SK-N-SH treated with all-trans-retinoic acid at 6 μM for 48 hours (cell line): ENCODE measurements at regions not wholly inside any gene's neighbourhood (a gene's known extent, or its start where the extent isn't known, plus 50 kb on each side); places are given as distances from the start of the nearest gene placed in this dataset.

Source experiments
- ATAC-seq: fragments of 200-7000 bp; cut with Tn5 transposase; 3 replicates; pipeline ENCODE4 v1.9.1; 2020; ENCODE audit warnings: mild to moderate bottlenecking, moderate library complexity
- ARNTL ChIP-seq: fragments of 450-650 bp; formaldehyde crosslinking; IDR thresholded peaks from 2 replicates; pipeline ENCODE4 v1.5.0; 2020; ENCODE audit warnings: low read depth, mild to moderate bottlenecking, moderate library complexity, borderline replicate concordance
- BACH2 ChIP-seq: fragments of 250-450 bp; sonication (Bioruptor Pico); IDR thresholded peaks from 2 replicates; pipeline ENCODE4 v1.9.0; 2021; ENCODE audit warnings: mild to moderate bottlenecking, borderline replicate concordance
- CREB5 ChIP-seq: fragments of 250-450 bp; sonication (Bioruptor Pico); IDR thresholded peaks from 2 replicates; pipeline ENCODE4 v1.5.1; 2020; ENCODE audit warnings: low read depth, mild to moderate bottlenecking, moderate library complexity
- CSDC2 ChIP-seq: fragments of 250-450 bp; sonication (Bioruptor Pico); IDR thresholded peaks from 2 replicates; pipeline ENCODE4 v1.5.0; 2020; ENCODE audit warnings: mild to moderate bottlenecking, moderate library complexity
- CSRNP3 ChIP-seq: fragments of 250-450 bp; sonication (Bioruptor Pico); IDR thresholded peaks from 2 replicates; pipeline ENCODE4 v1.5.1; 2021; ENCODE audit warnings: mild to moderate bottlenecking, moderate library complexity
- ESRRG ChIP-seq: fragments of 250-450 bp; sonication (Bioruptor Pico); IDR thresholded peaks from 2 replicates; pipeline ENCODE4 v1.6.1; 2021; ENCODE audit warnings: mild to moderate bottlenecking
- GLIS3 ChIP-seq: fragments of 250-450 bp; sonication (Bioruptor Pico); IDR thresholded peaks from 2 replicates; pipeline ENCODE4 v1.5.0; 2020; ENCODE audit warnings: mild to moderate bottlenecking, moderate library complexity
- ISL1 ChIP-seq: fragments of 250-450 bp; sonication (Bioruptor Pico); IDR thresholded peaks from 2 replicates; pipeline ENCODE4 v2.1.2; 2022; ENCODE audit warnings: mild to moderate bottlenecking, moderate library complexity
- OSR1 ChIP-seq: fragments of 250-450 bp; sonication (Bioruptor Pico); IDR thresholded peaks from 2 replicates; pipeline ENCODE4 v1.8.0; 2022; ENCODE audit warnings: moderate library complexity, mild to moderate bottlenecking, inconsistent platforms
- PATZ1 ChIP-seq: fragments of 250-450 bp; sonication (Bioruptor Pico); IDR thresholded peaks from 2 replicates; pipeline ENCODE4 v1.8.0; 2020; ENCODE audit warnings: mild to moderate bottlenecking, moderate library complexity, borderline replicate concordance
- POU6F1 ChIP-seq: fragments of 250-450 bp; sonication (Bioruptor Pico); IDR thresholded peaks from 2 replicates; pipeline ENCODE4 v1.8.0; 2021; ENCODE audit warnings: low read depth, mild to moderate bottlenecking, moderate library complexity, borderline replicate concordance
- PPARA ChIP-seq: fragments of 250-450 bp; sonication (Bioruptor Pico); IDR thresholded peaks from 2 replicates; pipeline ENCODE4 v1.5.0; 2020; ENCODE audit warnings: mild to moderate bottlenecking, borderline replicate concordance
- RARB ChIP-seq: fragments of 250-450 bp; sonication (Bioruptor Pico); IDR thresholded peaks from 2 replicates; pipeline ENCODE4 v1.8.0; 2021; ENCODE audit warnings: mild to moderate bottlenecking, moderate library complexity
- SNAI2 ChIP-seq: fragments of 250-450 bp; sonication (Bioruptor Pico); IDR thresholded peaks from 2 replicates; pipeline ENCODE4 v1.5.0; 2020; ENCODE audit warnings: mild to moderate bottlenecking, moderate library complexity
- TCF4 ChIP-seq: fragments of 250-450 bp; sonication (Bioruptor Pico); IDR thresholded peaks from 2 replicates; pipeline ENCODE4 v1.8.0; 2021; ENCODE audit warnings: mild to moderate bottlenecking, moderate library complexity, borderline replicate concordance
- TOX ChIP-seq: fragments of 250-450 bp; sonication (Bioruptor Pico); IDR thresholded peaks from 2 replicates; pipeline ENCODE4 v1.8.0; 2021; ENCODE audit warnings: mild to moderate bottlenecking, moderate library complexity, borderline replicate concordance
- TSHZ2 ChIP-seq: fragments of 250-450 bp; sonication (Bioruptor Pico); IDR thresholded peaks from 2 replicates; pipeline ENCODE4 v1.5.0; 2020; ENCODE audit warnings: mild to moderate bottlenecking, moderate library complexity
- ZC3H10 ChIP-seq: fragments of 250-450 bp; sonication (Bioruptor Pico); IDR thresholded peaks from 2 replicates; pipeline ENCODE4 v1.5.1; 2021; ENCODE audit warnings: mild to moderate bottlenecking, moderate library complexity
- ZFP3 ChIP-seq: fragments of 250-450 bp; sonication (Bioruptor Pico); IDR thresholded peaks from 2 replicates; pipeline ENCODE4 v1.5.0; 2020; ENCODE audit warnings: mild to moderate bottlenecking, moderate library complexity
- ZFP30 ChIP-seq: fragments of 450-650 bp; formaldehyde crosslinking; IDR thresholded peaks from 2 replicates; pipeline ENCODE4 v1.5.0; 2022; ENCODE audit warnings: mild to moderate bottlenecking, moderate library complexity
- ZNF565 ChIP-seq: fragments of 450-650 bp; formaldehyde crosslinking; conservative IDR thresholded peaks from 2 replicates; pipeline ENCODE4 v1.5.0; 2020; ENCODE audit warnings: low read depth, mild to moderate bottlenecking, moderate library complexity
- ZNF70 ChIP-seq: fragments of 450-650 bp; formaldehyde crosslinking; IDR thresholded peaks from 2 replicates; pipeline ENCODE4 v1.5.0; 2020; ENCODE audit warnings: mild to moderate bottlenecking, moderate library complexity
- ZNF8 ChIP-seq: fragments of 450-650 bp; formaldehyde crosslinking; IDR thresholded peaks from 2 replicates; pipeline ENCODE4 v1.5.0; 2020; ENCODE audit warnings: mild to moderate bottlenecking, moderate library complexity

- TF ChIP-seq ISL1 (CRISPR knock-in tag) = no peak
- TF ChIP-seq ZNF565 (CRISPR knock-in tag) = no peak
- no peak for TF ChIP-seq ZFP30 (CRISPR knock-in tag)
- TF ChIP-seq GLIS3 (CRISPR knock-in tag) = no peak
- TF ChIP-seq CSDC2 (CRISPR knock-in tag) = no peak
- no peak for TF ChIP-seq ARNTL (CRISPR knock-in tag)
- no peak for TF ChIP-seq RARB (CRISPR knock-in tag)
- TF ChIP-seq CSRNP3 (CRISPR knock-in tag) = no peak
- no peak for TF ChIP-seq ESRRG (CRISPR knock-in tag)
- no peak for TF ChIP-seq TOX (CRISPR knock-in tag)
- TF ChIP-seq ZNF70 (CRISPR knock-in tag) = no peak
- no peak for TF ChIP-seq ZFP3 (CRISPR knock-in tag)
- TF ChIP-seq SNAI2 = no peak
- TF ChIP-seq PATZ1 (CRISPR knock-in tag) = no peak
- TF ChIP-seq POU6F1 (CRISPR knock-in tag) = no peak
- no peak for TF ChIP-seq TSHZ2 (CRISPR knock-in tag)
- no peak for TF ChIP-seq BACH2 (CRISPR knock-in tag)
- no peak for TF ChIP-seq ZC3H10
- TF ChIP-seq CREB5 (CRISPR knock-in tag) = no peak
- TF ChIP-seq, all 23 proteins: peak for 0
- no peak for ATAC-seq
These were observed 53.8 kb upstream of the DPH5 start for GRCh38 chr1:101079341-101079740.

GRCh38 chr1:101077849-101078248 is 52.3 kb upstream of the DPH5 start:
- ATAC-seq = no peak
- TF ChIP-seq ZC3H10 (no peak), ZNF8 (CRISPR knock-in tag) (no peak), ZFP30 (CRISPR knock-in tag) (no peak), OSR1 (CRISPR knock-in tag) (no peak), ARNTL (CRISPR knock-in tag) (no peak), TCF4 (CRISPR knock-in tag) (no peak), BACH2 (CRISPR knock-in tag) (no peak), ISL1 (CRISPR knock-in tag) (no peak), PATZ1 (CRISPR knock-in tag) (no peak), TOX (CRISPR knock-in tag) (no peak), ZFP3 (CRISPR knock-in tag) (no peak), CREB5 (CRISPR knock-in tag) (no peak), GLIS3 (CRISPR knock-in tag) (no peak), SNAI2 (no peak), PPARA (CRISPR knock-in tag) (no peak), ZNF565 (CRISPR knock-in tag) (no peak)
- TF ChIP-seq, all 23 proteins: peak for 0
